ENCODE measurements at regions not wholly inside any gene's neighbourhood (a gene's known extent, or its start where the extent isn't known, plus 50 kb on each side); places are given as distances from the start of the nearest gene placed in this dataset.

- TF ChIP-seq EP300 (IDR thresholded peaks at IDR 0.05), result no peak
- TF ChIP-seq POLR2A (IDR thresholded peaks at IDR 0.05; ENCODE audit: low read length), result no peak
- no peak for TF ChIP-seq CTCF (IDR thresholded peaks at IDR 0.05)
- no peak for TF ChIP-seq SMC3 (IDR thresholded peaks at IDR 0.05)
- no peak for TF ChIP-seq CHD2 (IDR thresholded peaks at IDR 0.05; ENCODE audit: low read length, partially characterized antibody)
Observed at GRCh38 chr18:70405052-70405451, 116.2 kb downstream of the SOCS6 start.
